RCC 7860 (cell line): ENCODE measurements at regions not wholly inside any gene's neighbourhood (a gene's known extent, or its start where the extent isn't known, plus 50 kb on each side); places are given as distances from the start of the nearest gene placed in this dataset.
A peak's percentile ranks its signal among the peaks of the same experiment; 100 is the strongest.
"Not testable (repeated sequence)": the region's sequence is repeated elsewhere in the genome, so short reads cannot be mapped to it uniquely, and the experiment has no call there.

ENCODE experiments used
- DNase-seq: peaks from one replicate; pipeline ENCODE4 v3.0.0-alpha.2; 2015; ENCODE audit warnings: low spot score
- FAIRE-seq: peaks from 2 replicates; lab custom pipeline; 2012; peaks lifted over from hg19 to GRCh38; lab: Jason Lieb, UNC

GRCh38 chr4:49510238-49510637, 524.2 kb downstream of the CWH43 start:
- FAIRE-seq: not testable (repeated sequence)
- DNase-seq: peak; percentile 3

GRCh38 chr4:49511353-49511752, 525.3 kb downstream of the CWH43 start:
- DNase-seq: peak; percentile 3

GRCh38 chr4:49511881-49512491, 525.9 kb downstream of the CWH43 start:
- DNase-seq: peak; percentile 3
- FAIRE-seq: not testable (repeated sequence)

More at GRCh38 chr4:49511353-49511752, 525.3 kb downstream of the CWH43 start:
- not testable (repeated sequence) for FAIRE-seq

GRCh38 chr4:49512641-49513545, 526.8 kb downstream of the CWH43 start:
- FAIRE-seq, DNase-seq: not testable (repeated sequence)

- not testable (repeated sequence) for FAIRE-seq
Measured at GRCh38 chr4:49513546-49514115, 527.6 kb downstream of the CWH43 start.

GRCh38 chr4:49514171-49514699, 528.2 kb downstream of the CWH43 start:
- FAIRE-seq, DNase-seq: not testable (repeated sequence)

More at GRCh38 chr4:49513546-49514115, 527.6 kb downstream of the CWH43 start:
- DNase-seq: not testable (repeated sequence)

GRCh38 chr4:49514841-49515240, 528.8 kb downstream of the CWH43 start:
- not testable (repeated sequence) for DNase-seq, FAIRE-seq

GRCh38 chr4:49515241-49515640, 529.2 kb downstream of the CWH43 start:
- not testable (repeated sequence) for FAIRE-seq, DNase-seq

GRCh38 chr4:49516096-49516495, 530.0 kb downstream of the CWH43 start:
- FAIRE-seq, DNase-seq: not testable (repeated sequence)

- DNase-seq (no peak), FAIRE-seq (no peak)
Measured at GRCh38 chr4:49516796-49517195, 530.7 kb downstream of the CWH43 start.

- DNase-seq, FAIRE-seq: not testable (repeated sequence)
Measured at GRCh38 chr4:49517485-49518205, 531.6 kb downstream of the CWH43 start.

GRCh38 chr4:49519150-49520035, 533.3 kb downstream of the CWH43 start:
- not testable (repeated sequence) for DNase-seq, FAIRE-seq

- DNase-seq, FAIRE-seq: not testable (repeated sequence)
Measured at GRCh38 chr4:49523816-49524765, 538.0 kb downstream of the CWH43 start.

- DNase-seq, FAIRE-seq: not testable (repeated sequence)
Measured at GRCh38 chr4:49558916-49559676, 573.0 kb downstream of the CWH43 start.

GRCh38 chr4:49560131-49560816, 574.2 kb downstream of the CWH43 start:
- FAIRE-seq, DNase-seq: not testable (repeated sequence)

- not testable (repeated sequence) for DNase-seq, FAIRE-seq
Measured at GRCh38 chr4:49560883-49561282, 574.8 kb downstream of the CWH43 start.

GRCh38 chr4:49570248-49570647, 584.2 kb downstream of the CWH43 start:
- FAIRE-seq, DNase-seq: not testable (repeated sequence)
